K562 (cell line): ENCODE measurements at regions not wholly inside any gene's neighbourhood (a gene's known extent, or its start where the extent isn't known, plus 50 kb on each side); places are given as distances from the start of the nearest gene placed in this dataset.

Source experiments
- ATAC-seq: fragments of 200-7000 bp; cut with Tn5 transposase; 3 replicates; pipeline ENCODE4 v1.9.1; 2020; ENCODE audit warnings: moderate library complexity
- BruUV-seq: library from RNA; stranded (reverse); fragments of 400-500 nt; replicated peaks from 2 replicates; lab custom pipeline; 2021; lab: Mats Ljungman, UMichigan
- CTCF ChIA-PET: fragments of 300-600 bp; formaldehyde crosslinking; extraction: SDS; loops from one replicate; lab custom pipeline; 2021; ENCODE audit warnings: low intra/inter-chr PET ratio; lab: Yijun Ruan, JAX
- POLR2A ChIA-PET: fragments of 300-600, 350-650 bp; sonication (Branson Sonifier 250); formaldehyde crosslinking; extraction: SDS; loops from one replicate; lab custom pipeline; 2021; ENCODE audit warnings: antibody characterized with exemption, inconsistent platforms; lab: Yijun Ruan, JAX
- DNase-seq, 4 experiments: peaks; one replicate each; pipeline versions ENCODE4 v3.0.0 to v3.0.0-alpha.2; 2011 to 2018; ENCODE audit warnings: low spot score in 3 of 4, mixed read lengths in 3 of 4; ENCODE audit errors: extremely low read depth in 1 of 4
- FAIRE-seq: peaks from 2 replicates; lab custom pipeline; 2011; peaks lifted over from hg19 to GRCh38; lab: Jason Lieb, UNC
- H2AFZ ChIP-seq: 2 replicates; pipeline ENCODE4 v1.6.0; 2011; ENCODE audit warnings: low read depth, low read length, control low read depth, inconsistent platforms
- H3K27ac ChIP-seq: fragments of 200-600 bp; 3 replicates; pipeline ENCODE4 v1.8.0; 2011; ENCODE audit warnings: low read depth, mild to moderate bottlenecking, control low read depth, inconsistent platforms, low read length, moderate library complexity, mixed read lengths; ENCODE audit errors: extremely low read depth
- H3K27me3 ChIP-seq, 2 experiments: fragments of 300-600 bp in 1 of 2; 2 replicates in 1 of 2; 3 replicates in 1 of 2; pipeline versions ENCODE4 v1.6.0 to v1.8.0; 2011; ENCODE audit warnings: inconsistent platforms in 2 of 2, low read length in 2 of 2, mild to moderate bottlenecking in 1 of 2, mixed read lengths in 1 of 2, moderate library complexity in 1 of 2; ENCODE audit not compliant: control insufficient read depth in 2 of 2, insufficient read depth in 2 of 2
- H3K36me3 ChIP-seq: fragments of 300-600 bp; 3 replicates; pipeline ENCODE4 v1.8.0; 2011; ENCODE audit warnings: mild to moderate bottlenecking, low read length, inconsistent platforms; ENCODE audit not compliant: control insufficient read depth, insufficient read depth
- H3K4me1 ChIP-seq, 2 experiments: fragments of 200-600 bp in 1 of 2; replicated peaks in 1 of 2; 2 replicates in 1 of 2; 3 replicates in 1 of 2; pipeline versions ENCODE4 v1.5.1 to v1.8.0; 2011; ENCODE audit warnings: inconsistent platforms in 2 of 2, low read length in 2 of 2, mild to moderate bottlenecking in 1 of 2, mixed read lengths in 1 of 2, moderate library complexity in 1 of 2; ENCODE audit not compliant: control insufficient read depth in 2 of 2, insufficient read depth in 2 of 2
- H3K4me2 ChIP-seq: 2 replicates; pipeline ENCODE4 v1.6.1; 2011; ENCODE audit warnings: low read length, control low read depth, inconsistent platforms, mixed read lengths; ENCODE audit not compliant: insufficient read depth
- H3K4me3 ChIP-seq: fragments of 200-600 bp; sonication (generic), shearing (Covaris generic); 2 replicates; pipeline ENCODE4 v1.5.1; 2016; ENCODE audit warnings: control low read depth, inconsistent platforms
- H3K79me2 ChIP-seq: fragments of 200-600 bp; 3 replicates; pipeline ENCODE4 v1.8.0; 2011; ENCODE audit warnings: low read length, inconsistent platforms; ENCODE audit not compliant: control insufficient read depth, insufficient read depth
- H3K9ac ChIP-seq, 2 experiments: 2 replicates each; pipeline versions ENCODE4 v1.6.0 to v1.6.1; 2011; ENCODE audit warnings: low read depth in 2 of 2, low read length in 2 of 2, control low read depth in 1 of 2, inconsistent platforms in 1 of 2, mild to moderate bottlenecking in 1 of 2, mixed read lengths in 1 of 2; ENCODE audit not compliant: insufficient read depth in 1 of 2
- H3K9me1 ChIP-seq: one replicate; pipeline ENCODE4 v1.6.0; 2011; ENCODE audit warnings: inconsistent platforms, mild to moderate bottlenecking, low read length, moderate library complexity; ENCODE audit not compliant: control insufficient read depth, insufficient read depth
- H3K9me3 ChIP-seq: replicated peaks from 2 replicates; pipeline ENCODE4 v1.5.1; 2011; ENCODE audit warnings: low read depth, low read length, inconsistent platforms; ENCODE audit not compliant: control insufficient read depth, insufficient read depth
- H4K20me1 ChIP-seq: replicated peaks from 2 replicates; pipeline ENCODE4 v1.6.1; 2011; ENCODE audit warnings: low read length, inconsistent platforms, mixed read lengths; ENCODE audit not compliant: control insufficient read depth, insufficient read depth
- ETS2 ChIP-seq: IDR thresholded peaks from 2 replicates; pipeline ENCODE4 v1.6.1; 2016; ENCODE audit warnings: borderline replicate concordance, missing genetic modification characterization, mild to moderate bottlenecking, moderate library complexity, missing compliant biosample characterization; ENCODE audit not compliant: poor library complexity, severe bottlenecking
- HDAC2 ChIP-seq: fragments of 450-650 bp; IDR thresholded peaks from 2 replicates; pipeline ENCODE4 v1.6.1; 2016; ENCODE audit warnings: mild to moderate bottlenecking
- ILF3 ChIP-seq: fragments of 450-650 bp; IDR thresholded peaks from 2 replicates; pipeline ENCODE4 v1.6.1; 2018; ENCODE audit warnings: antibody characterized with exemption, mild to moderate bottlenecking, moderate library complexity, borderline replicate concordance
- NRF1 ChIP-seq, 2 experiments: fragments of 450-650 bp; IDR thresholded peaks in 1 of 2; conservative IDR thresholded peaks in 1 of 2; 2 replicates each; pipeline ENCODE4 v1.6.1; 2014; ENCODE audit warnings: mild to moderate bottlenecking in 2 of 2
- SMAD3 ChIP-seq: fragments of 450-650 bp; formaldehyde crosslinking; conservative IDR thresholded peaks from 2 replicates; pipeline ENCODE4 v1.4.0; 2020; ENCODE audit warnings: mild to moderate bottlenecking
- TAF15 ChIP-seq: fragments of 200-400 bp; formaldehyde crosslinking; IDR thresholded peaks from 2 replicates; pipeline ENCODE4 v1.6.1; 2017; ENCODE audit warnings: mild to moderate bottlenecking, low read depth, low read length, moderate library complexity
- TBP ChIP-seq: optimal IDR thresholded peaks from 2 replicates; pipeline ENCODE3; 2011; ENCODE audit warnings: low read depth, low read length, improper control_type of control experiment
- ZKSCAN1 ChIP-seq: fragments of 150-350 bp; IDR thresholded peaks from 2 replicates; pipeline ENCODE4 v1.6.1; 2016; ENCODE audit warnings: low read depth, low read length
- ZNF239 ChIP-seq: fragments of 250-450 bp; sonication (Bioruptor Pico); IDR thresholded peaks from 2 replicates; pipeline ENCODE4 v1.4.0; 2020; ENCODE audit warnings: mild to moderate bottlenecking
- ZSCAN32 ChIP-seq: fragments of 450-650 bp; formaldehyde crosslinking; IDR thresholded peaks from 2 replicates; pipeline ENCODE4 v1.4.0; 2020; ENCODE audit warnings: mild to moderate bottlenecking, moderate library complexity
- WGBS: fragments of 100-300 bp; shearing (Covaris generic); methylation state at CpG from one replicate; pipeline ENCODE4 v1.1.6; 2016; ENCODE audit warnings: low coverage, mixed read lengths; ENCODE audit not compliant: insufficient coverage; ENCODE audit errors: missing lambda C conversion rate; 5-methylcytosine and 5-hydroxymethylcytosine counted together
- in situ Hi-C: fragments of 300-500 bp; cut with MboI; formaldehyde crosslinking; loops from 4 replicates; pipeline ENCODE4 v1.15.0; 2018; ENCODE audit warnings: inconsistent platforms, mixed read lengths
- intact Hi-C: fragments of 100-400 bp; cut with micrococcal nuclease; formaldehyde crosslinking; loops from 2 replicates; pipeline ENCODE4 v1.14.2; 2022

- H3K4me3 ChIP-seq: no peak overlapping the region
- no peaks in the 10 kb centered on the region for H3K36me3 ChIP-seq
- CTCF ChIA-PET: no interaction called here
- no peak overlapping the region for H2AFZ ChIP-seq
- no peaks in the 10 kb centered on the region for H3K9me1 ChIP-seq
- in situ Hi-C loops: no loop called here
- no peaks in the 10 kb centered on the region for H3K27me3 ChIP-seq
- BruUV-seq: no TSS peak
- ATAC-seq (no peak), DNase-seq (no peak), FAIRE-seq (no peak)
- POLR2A ChIA-PET: no interaction called here
- H3K9ac ChIP-seq: no peak overlapping the region
- TF ChIP-seq ZNF239 (CRISPR knock-in tag): no peak
- TF ChIP-seq NRF1 (conservative IDR thresholded peaks at IDR 0.05 in 1 of 2, IDR thresholded peaks at IDR 0.05 in 1 of 2): no peak
- TF ChIP-seq ILF3: no peak
- TF ChIP-seq ZKSCAN1: no peak
- intact Hi-C loops: no loop called here
- H3K4me1 ChIP-seq: no peaks in the 10 kb centered on the region
- H3K9me3 ChIP-seq: no peaks in the 10 kb centered on the region
- no peaks in the 10 kb centered on the region for H3K79me2 ChIP-seq
- 0% methylated on average over 3 of the region's 3 CpGs for WGBS
- H3K4me2 ChIP-seq: no peak overlapping the region
- H4K20me1 ChIP-seq: no peaks in the 10 kb centered on the region
- H3K27ac ChIP-seq: no peak overlapping the region
Observed at GRCh38 chr14:43483415-43483814, 1023.7 kb downstream of the FSCB start.

- CTCF ChIA-PET: no interaction called here
- no peak for TF ChIP-seq TAF15
- no peak for TF ChIP-seq TBP
- no peak for TF ChIP-seq ZSCAN32 (CRISPR knock-in tag)
- no peak for TF ChIP-seq HDAC2
- no peak for TF ChIP-seq SMAD3
- TF ChIP-seq ETS2 (tag): no peak
Observed at GRCh38 chr14:43481864-43482263, 1025.2 kb downstream of the FSCB start.

More at GRCh38 chr14:43481864-43482263, 1025.2 kb downstream of the FSCB start:
- WGBS: 0% methylated on average over 2 of the region's 2 CpGs
- Histone ChIP-seq H3K9me1 (no peaks in the 10 kb centered on the region), H3K36me3 (no peaks in the 10 kb centered on the region), H3K79me2 (no peaks in the 10 kb centered on the region), H3K9ac (no peak overlapping the region), H3K27me3 (no peaks in the 10 kb centered on the region), H4K20me1 (no peaks in the 10 kb centered on the region), H3K4me3 (no peak overlapping the region), H3K27ac (no peak overlapping the region), H3K9me3 (no peaks in the 10 kb centered on the region), H2AFZ (no peak overlapping the region), H3K4me2 (no peak overlapping the region), H3K4me1 (no peaks in the 10 kb centered on the region)
- in situ Hi-C loops: no loop called here
- ATAC-seq (no peak), DNase-seq (no peak), FAIRE-seq (no peak)
- POLR2A ChIA-PET: no interaction called here
- intact Hi-C loops: no loop called here
- no TSS peak for BruUV-seq
